IPS-20b (cell line): ENCODE measurements at regions not wholly inside any gene's neighbourhood (a gene's known extent, or its start where the extent isn't known, plus 50 kb on each side); places are given as distances from the start of the nearest gene placed in this dataset.
"Not testable (repeated sequence)": the region's sequence is repeated elsewhere in the genome, so short reads cannot be mapped to it uniquely, and the experiment has no call there.

Source experiments
- H3K27ac ChIP-seq: one replicate; pipeline ENCODE4 v1.5.1; 2013; ENCODE audit warnings: low read length
- H3K27me3 ChIP-seq: 2 replicates; pipeline ENCODE4 v1.6.1; 2013; ENCODE audit warnings: mild to moderate bottlenecking, low read length, inconsistent platforms; ENCODE audit not compliant: insufficient read depth
- H3K36me3 ChIP-seq: 2 replicates; pipeline ENCODE4 v1.6.1; 2013; ENCODE audit warnings: low read depth, mild to moderate bottlenecking, inconsistent platforms, low read length, moderate library complexity; ENCODE audit not compliant: insufficient read depth
- H3K4me1 ChIP-seq: 2 replicates; pipeline ENCODE4 v1.6.1; 2013; ENCODE audit warnings: mild to moderate bottlenecking, control low read depth, inconsistent platforms, low read length, moderate library complexity; ENCODE audit not compliant: insufficient read depth
- H3K4me3 ChIP-seq: 2 replicates; pipeline ENCODE4 v1.5.1; 2013; ENCODE audit warnings: mild to moderate bottlenecking, low read length, inconsistent platforms
- H3K9ac ChIP-seq: 2 replicates; pipeline ENCODE4 v1.6.1; 2013; ENCODE audit warnings: low read depth, mild to moderate bottlenecking, inconsistent platforms, low read length, moderate library complexity
- H3K9me3 ChIP-seq: 2 replicates; pipeline ENCODE4 v1.6.1; 2013; ENCODE audit warnings: mild to moderate bottlenecking, low read depth, low read length, inconsistent platforms; ENCODE audit not compliant: insufficient read depth

- H3K9ac ChIP-seq = no peak overlapping the region
- no peak overlapping the region for H3K27ac ChIP-seq
- H3K36me3 ChIP-seq = no peaks in the 10 kb centered on the region
- no peaks in the 10 kb centered on the region for H3K27me3 ChIP-seq
- no peak overlapping the region for H3K4me3 ChIP-seq
- peaks cover 2% of the 10 kb centered on the region; the same call in 1 of the 2 replicates for H3K9me3 ChIP-seq
- H3K4me1 ChIP-seq = peaks cover 8% of the 10 kb centered on the region; the same call in 1 of the 2 replicates
Measured at GRCh38 chr5:10896016-10896415, 135.0 kb upstream of the DAP start.

- no peak overlapping the region for H3K27ac ChIP-seq
Measured at GRCh38 chr5:10894445-10895054, 133.5 kb upstream of the DAP start.

GRCh38 chr5:10892911-10893215, 131.8 kb upstream of the DAP start:
- no peak overlapping the region for H3K27ac ChIP-seq
- no peak overlapping the region for H3K9ac ChIP-seq
- no peaks in the 10 kb centered on the region for H3K4me1 ChIP-seq
- H3K27me3 ChIP-seq = no peaks in the 10 kb centered on the region
- no peak overlapping the region for H3K4me3 ChIP-seq
- no peaks in the 10 kb centered on the region for H3K36me3 ChIP-seq
- peaks cover 3% of the 10 kb centered on the region; the same call in 1 of the 2 replicates for H3K9me3 ChIP-seq

More at GRCh38 chr5:10894445-10895054, 133.5 kb upstream of the DAP start:
- Histone ChIP-seq H3K4me1 (no peaks in the 10 kb centered on the region; the same call in 1 of the 2 replicates), H3K36me3 (no peaks in the 10 kb centered on the region), H3K4me3 (no peak overlapping the region), H3K9me3 (peaks cover 3% of the 10 kb centered on the region; the same call in 1 of the 2 replicates), H3K27me3 (no peaks in the 10 kb centered on the region), H3K9ac (no peak overlapping the region)

- Histone ChIP-seq H3K36me3 (no peaks in the 10 kb centered on the region), H3K9ac (no peak overlapping the region), H3K27me3 (no peaks in the 10 kb centered on the region), H3K9me3 (peaks cover 3% of the 10 kb centered on the region; the same call in 1 of the 2 replicates), H3K27ac (no peak overlapping the region), H3K4me3 (no peak overlapping the region), H3K4me1 (no peaks in the 10 kb centered on the region)
Measured at GRCh38 chr5:10892147-10892910, 131.3 kb upstream of the DAP start.

- Histone ChIP-seq H3K9ac (no peak overlapping the region), H3K9me3 (peaks cover 3% of the 10 kb centered on the region; the same call in 1 of the 2 replicates), H3K4me1 (no peaks in the 10 kb centered on the region), H3K27me3 (no peaks in the 10 kb centered on the region), H3K36me3 (no peaks in the 10 kb centered on the region), H3K4me3 (no peak overlapping the region), H3K27ac (no peak overlapping the region)
Measured at GRCh38 chr5:10891193-10891592, 130.2 kb upstream of the DAP start.

- peaks cover 3% of the 10 kb centered on the region; the same call in 1 of the 2 replicates for H3K9me3 ChIP-seq
Measured at GRCh38 chr5:10886497-10886896, 125.5 kb upstream of the DAP start.

GRCh38 chr5:10885026-10885425, 124.0 kb upstream of the DAP start:
- H3K27me3 ChIP-seq = no peaks in the 10 kb centered on the region
- H3K4me1 ChIP-seq = no peaks in the 10 kb centered on the region
- H3K9ac ChIP-seq = no peak overlapping the region
- no peak overlapping the region for H3K4me3 ChIP-seq
- H3K36me3 ChIP-seq = no peaks in the 10 kb centered on the region
- H3K27ac ChIP-seq = no peak overlapping the region
- no peaks in the 10 kb centered on the region for H3K9me3 ChIP-seq

More at GRCh38 chr5:10886497-10886896, 125.5 kb upstream of the DAP start:
- H3K27me3 ChIP-seq = no peaks in the 10 kb centered on the region
- H3K9ac ChIP-seq = no peak overlapping the region
- H3K4me1 ChIP-seq = no peaks in the 10 kb centered on the region
- no peak overlapping the region for H3K4me3 ChIP-seq
- H3K36me3 ChIP-seq = no peaks in the 10 kb centered on the region
- H3K27ac ChIP-seq = no peak overlapping the region

- not testable (repeated sequence) for H3K27me3 ChIP-seq, H3K4me3 ChIP-seq, H3K9ac ChIP-seq, H3K36me3 ChIP-seq, H3K4me1 ChIP-seq, H3K27ac ChIP-seq, H3K9me3 ChIP-seq
Measured at GRCh38 chr5:10883945-10884344, 122.9 kb upstream of the DAP start.

GRCh38 chr5:10880934-10881333, 119.9 kb upstream of the DAP start:
- no peak overlapping the region for H3K4me3 ChIP-seq
- H3K4me1 ChIP-seq = no peaks in the 10 kb centered on the region
- H3K9ac ChIP-seq = no peak overlapping the region
- no peaks in the 10 kb centered on the region for H3K36me3 ChIP-seq
- H3K27ac ChIP-seq = no peak overlapping the region
- no peaks in the 10 kb centered on the region for H3K27me3 ChIP-seq
- no peaks in the 10 kb centered on the region for H3K9me3 ChIP-seq

GRCh38 chr5:10876996-10877395, 116.0 kb upstream of the DAP start:
- not testable (repeated sequence) for H3K27me3 ChIP-seq, H3K4me3 ChIP-seq, H3K9ac ChIP-seq, H3K4me1 ChIP-seq, H3K27ac ChIP-seq, H3K36me3 ChIP-seq, H3K9me3 ChIP-seq

- H3K27ac ChIP-seq = no peak overlapping the region
- no peak overlapping the region for H3K4me3 ChIP-seq
- no peaks in the 10 kb centered on the region for H3K36me3 ChIP-seq
- no peaks in the 10 kb centered on the region for H3K9me3 ChIP-seq
- H3K4me1 ChIP-seq = no peaks in the 10 kb centered on the region
- no peaks in the 10 kb centered on the region for H3K27me3 ChIP-seq
- H3K9ac ChIP-seq = no peak overlapping the region
Measured at GRCh38 chr5:10876006-10876744, 115.1 kb upstream of the DAP start.
